MM.1S (cell line): ENCODE measurements at regions not wholly inside any gene's neighbourhood (a gene's known extent, or its start where the extent isn't known, plus 50 kb on each side); places are given as distances from the start of the nearest gene placed in this dataset.

ENCODE experiments used
- DNase-seq: peaks from one replicate; pipeline ENCODE4 v3.0.0-alpha.2; 2015
- H2AFZ ChIP-seq: fragments of 300-600 bp; sonication (generic); 2 replicates; pipeline ENCODE4 v1.6.0; 2016; ENCODE audit warnings: antibody characterized with exemption, low read length
- H3F3A ChIP-seq: fragments of 300-600 bp; sonication (generic); 2 replicates; pipeline ENCODE4 v1.6.1; 2016; ENCODE audit warnings: mild to moderate bottlenecking, antibody characterized with exemption, low read length, moderate library complexity, mixed read lengths; ENCODE audit not compliant: insufficient read depth
- H3K27ac ChIP-seq: fragments of 300-600 bp; sonication (generic); 2 replicates; pipeline ENCODE4 v1.5.1; 2016; ENCODE audit warnings: mild to moderate bottlenecking, low read length
- H3K27me3 ChIP-seq: fragments of 300-600 bp; sonication (generic); replicated peaks from 2 replicates; pipeline ENCODE4 v1.6.0; 2016; ENCODE audit warnings: low read length; ENCODE audit not compliant: insufficient read depth
- H3K36me3 ChIP-seq: fragments of 300-600 bp; sonication (generic); replicated peaks from 2 replicates; pipeline ENCODE4 v1.6.1; 2016; ENCODE audit warnings: mild to moderate bottlenecking, low read length, mixed read lengths; ENCODE audit not compliant: insufficient read depth
- H3K4me1 ChIP-seq: fragments of 300-600 bp; sonication (generic); 2 replicates; pipeline ENCODE4 v1.6.1; 2016; ENCODE audit warnings: low read length, mixed read lengths
- H3K4me2 ChIP-seq: fragments of 300-600 bp; sonication (generic); 2 replicates; pipeline ENCODE4 v1.6.0; 2016; ENCODE audit warnings: low read depth, low read length
- H3K4me3 ChIP-seq: fragments of 300-600 bp; sonication (generic); 2 replicates; pipeline ENCODE4 v1.5.1; 2016; ENCODE audit warnings: low read length, mixed read lengths
- H3K79me2 ChIP-seq: fragments of 300-600 bp; sonication (generic); 2 replicates; pipeline ENCODE4 v1.6.1; 2016; ENCODE audit warnings: mixed run types, low read length, mixed read lengths
- H3K9ac ChIP-seq: fragments of 300-600 bp; sonication (generic); 2 replicates; pipeline ENCODE4 v1.6.1; 2016; ENCODE audit warnings: low read length, mixed read lengths
- H3K9me2 ChIP-seq: fragments of 300-600 bp; sonication (generic); replicated peaks from 2 replicates; pipeline ENCODE4 v1.6.1; 2016; ENCODE audit warnings: mild to moderate bottlenecking, low read length, mixed read lengths; ENCODE audit not compliant: insufficient read depth
- H3K9me3 ChIP-seq: fragments of 300-600 bp; sonication (generic); replicated peaks from 2 replicates; pipeline ENCODE4 v1.6.1; 2016; ENCODE audit warnings: mild to moderate bottlenecking, low read length, mixed read lengths; ENCODE audit not compliant: insufficient read depth
- H4K20me1 ChIP-seq: fragments of 300-600 bp; sonication (generic); 2 replicates; pipeline ENCODE4 v1.6.1; 2016; ENCODE audit warnings: mild to moderate bottlenecking, low read length, moderate library complexity, mixed read lengths; ENCODE audit not compliant: insufficient read depth
- EZH2 ChIP-seq: fragments of 300-600 bp; sonication (generic); optimal IDR thresholded peaks from 2 replicates; pipeline ENCODE3; 2017; ENCODE audit warnings: low read depth, mild to moderate bottlenecking, antibody characterized with exemption, low read length, mixed read lengths
- EZH2phosphoT487 ChIP-seq: fragments of 300-600 bp; sonication (generic); IDR thresholded peaks from 2 replicates; pipeline ENCODE4 v1.6.1; 2018; ENCODE audit warnings: antibody characterized with exemption, low read length
- TF ChIP-seq, protein P1 (sequence below): fragments of 300-600 bp; sonication (generic); IDR thresholded peaks from 2 replicates; pipeline ENCODE4 v1.5.1; 2016; ENCODE audit warnings: antibody characterized with exemption, low read length, mixed read lengths

DNA sequence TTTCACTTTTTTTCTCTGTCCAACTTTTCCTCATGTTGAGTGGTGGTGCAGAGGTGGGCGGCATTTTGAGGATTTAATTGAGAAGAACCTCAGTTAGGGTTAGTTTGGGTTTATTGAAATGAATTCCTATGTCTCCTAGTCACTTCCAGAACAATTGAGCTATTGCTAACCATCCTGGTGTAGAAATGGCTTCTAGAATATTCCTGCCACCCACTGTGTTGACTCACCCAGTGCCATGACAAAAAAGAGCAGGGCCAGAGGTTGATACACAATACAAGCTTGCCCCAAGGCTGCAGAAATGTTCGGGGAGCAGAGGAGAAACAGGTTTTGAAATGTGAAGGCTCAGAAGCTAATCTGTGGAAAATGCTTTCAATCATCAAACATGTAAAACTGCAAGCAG lies 167.1 kb upstream of the TRIB2 start:
- Histone ChIP-seq H3K4me1 (no peaks in the 10 kb centered on the region), H3K9ac (no peak overlapping the region), H3K9me2 (no peaks in the 10 kb centered on the region), H3K27ac (no peak overlapping the region), H3F3A (no peaks in the 10 kb centered on the region), H3K79me2 (no peaks in the 10 kb centered on the region), H3K27me3 (no peaks in the 10 kb centered on the region), H4K20me1 (no peaks in the 10 kb centered on the region), H3K4me2 (no peak overlapping the region), H2AFZ (no peak overlapping the region), H3K9me3 (no peaks in the 10 kb centered on the region), H3K36me3 (no peaks in the 10 kb centered on the region), H3K4me3 (no peak overlapping the region)
- no peak for DNase-seq
- TF ChIP-seq, protein P1, sequence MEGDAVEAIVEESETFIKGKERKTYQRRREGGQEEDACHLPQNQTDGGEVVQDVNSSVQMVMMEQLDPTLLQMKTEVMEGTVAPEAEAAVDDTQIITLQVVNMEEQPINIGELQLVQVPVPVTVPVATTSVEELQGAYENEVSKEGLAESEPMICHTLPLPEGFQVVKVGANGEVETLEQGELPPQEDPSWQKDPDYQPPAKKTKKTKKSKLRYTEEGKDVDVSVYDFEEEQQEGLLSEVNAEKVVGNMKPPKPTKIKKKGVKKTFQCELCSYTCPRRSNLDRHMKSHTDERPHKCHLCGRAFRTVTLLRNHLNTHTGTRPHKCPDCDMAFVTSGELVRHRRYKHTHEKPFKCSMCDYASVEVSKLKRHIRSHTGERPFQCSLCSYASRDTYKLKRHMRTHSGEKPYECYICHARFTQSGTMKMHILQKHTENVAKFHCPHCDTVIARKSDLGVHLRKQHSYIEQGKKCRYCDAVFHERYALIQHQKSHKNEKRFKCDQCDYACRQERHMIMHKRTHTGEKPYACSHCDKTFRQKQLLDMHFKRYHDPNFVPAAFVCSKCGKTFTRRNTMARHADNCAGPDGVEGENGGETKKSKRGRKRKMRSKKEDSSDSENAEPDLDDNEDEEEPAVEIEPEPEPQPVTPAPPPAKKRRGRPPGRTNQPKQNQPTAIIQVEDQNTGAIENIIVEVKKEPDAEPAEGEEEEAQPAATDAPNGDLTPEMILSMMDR = no peak
- no peak for TF ChIP-seq EZH2phosphoT487
- no peak for TF ChIP-seq EZH2

DNA sequence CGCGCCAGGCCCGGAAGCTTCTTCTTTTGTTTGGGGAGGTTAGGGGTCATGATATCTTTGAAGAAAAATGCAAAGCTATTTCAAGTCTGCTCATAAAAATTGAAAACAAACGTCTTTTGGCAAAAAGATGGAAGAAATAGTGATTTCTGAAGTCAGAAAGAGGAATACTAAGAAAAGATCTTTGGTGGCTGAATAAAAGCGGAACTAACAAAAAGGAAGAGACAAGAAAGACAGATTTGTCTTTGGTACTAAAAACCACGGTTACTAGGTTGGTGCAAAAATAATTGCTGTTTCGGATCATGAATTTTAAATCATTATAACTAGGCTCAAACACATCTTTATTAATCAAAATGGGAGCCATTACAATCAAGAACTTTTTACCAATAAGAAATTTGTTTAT lies 164.6 kb upstream of the TRIB2 start:
- Histone ChIP-seq H3K79me2 (no peaks in the 10 kb centered on the region), H3K27me3 (no peaks in the 10 kb centered on the region), H3K9me3 (no peaks in the 10 kb centered on the region), H3K4me1 (no peaks in the 10 kb centered on the region), H2AFZ (no peak overlapping the region), H3K27ac (no peak overlapping the region), H3K4me3 (no peak overlapping the region), H4K20me1 (no peaks in the 10 kb centered on the region), H3K9ac (no peak overlapping the region), H3K9me2 (no peaks in the 10 kb centered on the region), H3K36me3 (no peaks in the 10 kb centered on the region), H3F3A (no peaks in the 10 kb centered on the region), H3K4me2 (no peak overlapping the region)
- TF ChIP-seq EZH2 (no peak), EZH2phosphoT487 (no peak)
- TF ChIP-seq, protein P1 = no peak
- DNase-seq = no peak

DNA sequence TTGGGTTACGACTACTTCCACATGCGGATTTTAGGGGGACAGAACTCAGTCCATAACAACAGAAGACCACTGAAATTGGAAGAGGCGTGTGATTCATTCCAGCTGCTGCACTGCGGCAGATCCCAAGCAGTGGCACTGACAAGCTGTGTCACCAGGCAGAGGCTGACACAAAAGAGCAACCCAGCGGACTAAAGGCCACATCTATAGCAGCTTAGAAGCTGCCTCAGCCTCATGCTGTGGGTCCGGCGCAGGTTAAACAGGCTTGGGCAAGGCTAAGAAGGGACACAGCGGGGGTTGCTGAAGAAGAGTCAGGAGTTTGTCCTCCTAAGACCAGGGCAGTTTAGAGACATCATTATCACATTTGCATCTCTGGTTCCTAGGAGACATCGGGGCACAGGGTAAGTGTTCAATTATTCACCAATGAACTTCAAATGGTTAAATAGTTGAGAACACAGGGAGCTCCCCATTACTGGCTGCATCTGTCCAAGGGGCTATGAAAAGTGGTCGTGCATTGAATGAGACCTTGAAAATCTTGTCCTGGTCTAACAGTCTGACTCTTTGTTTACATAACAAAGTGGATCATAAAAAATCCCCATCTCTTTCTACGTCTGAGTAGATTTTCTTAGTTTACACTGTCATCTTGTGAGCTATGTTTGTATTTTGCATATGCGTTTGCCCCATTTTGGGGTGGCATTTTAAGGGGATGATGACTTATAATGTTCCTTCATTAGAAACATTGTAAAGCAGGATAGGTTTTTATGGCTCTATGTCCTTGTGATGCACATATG lies 162.3 kb upstream of the TRIB2 start:
- Histone ChIP-seq H3K4me1 (no peaks in the 10 kb centered on the region), H2AFZ (no peak overlapping the region), H3K9me3 (no peaks in the 10 kb centered on the region), H3K27ac (no peak overlapping the region), H3K27me3 (no peaks in the 10 kb centered on the region), H3K79me2 (no peaks in the 10 kb centered on the region), H3K4me2 (no peak overlapping the region), H3F3A (no peaks in the 10 kb centered on the region), H3K9ac (no peak overlapping the region), H3K4me3 (no peak overlapping the region), H4K20me1 (no peaks in the 10 kb centered on the region), H3K36me3 (no peaks in the 10 kb centered on the region), H3K9me2 (no peaks in the 10 kb centered on the region)
- no peak for DNase-seq
- TF ChIP-seq, protein P1 = no peak
- no peak for TF ChIP-seq EZH2phosphoT487
- no peak for TF ChIP-seq EZH2
